ENCODE measurements at regions not wholly inside any gene's neighbourhood (a gene's known extent, or its start where the extent isn't known, plus 50 kb on each side); places are given as distances from the start of the nearest gene placed in this dataset.

DNA sequence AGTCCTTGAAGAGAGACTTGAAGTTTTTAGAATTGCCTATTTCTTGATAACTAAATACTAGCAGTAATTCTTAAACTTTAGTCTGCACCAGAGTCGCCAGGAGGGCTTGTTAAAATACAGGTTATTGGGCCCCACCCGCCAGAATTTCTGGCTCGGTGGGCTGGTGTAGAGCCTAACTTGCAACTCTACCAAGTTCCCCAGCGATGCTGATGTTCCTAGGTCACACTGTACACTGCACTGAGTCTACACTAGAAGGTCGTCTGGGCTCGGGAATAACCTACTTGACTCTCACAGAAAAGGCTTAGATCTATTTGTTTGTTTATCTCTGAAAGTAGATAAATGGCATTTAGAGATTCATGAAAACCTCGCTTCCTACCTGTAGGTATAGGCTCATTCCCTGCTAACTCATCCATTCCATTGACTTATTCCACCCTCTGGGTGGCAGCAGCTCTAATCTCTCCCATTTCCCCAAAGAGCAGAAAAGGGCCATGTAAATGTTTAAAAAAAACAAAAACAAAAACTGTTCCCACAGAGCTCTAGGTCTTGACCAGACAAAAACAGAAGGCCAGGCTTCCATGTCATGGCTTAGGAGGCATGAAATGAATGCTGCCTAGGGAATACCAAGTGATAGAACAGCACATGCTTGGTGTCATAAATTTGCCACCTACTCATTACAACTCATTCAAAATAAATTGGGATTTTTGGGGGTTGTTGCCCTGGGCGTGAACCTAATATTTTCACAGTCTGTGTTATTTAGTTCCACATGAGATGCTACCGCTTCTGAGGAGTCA lies 292.1 kb downstream of the ADGB start:
- peaks cover 8% of the 10 kb centered on the region for H3K27me3 Mint-ChIP-seq (ENCODE audit: unreplicated experiment)
- H3K9me3 Mint-ChIP-seq (ENCODE audit: unreplicated experiment): no peaks in the 10 kb centered on the region
- H3K4me3 Mint-ChIP-seq (ENCODE audit: unreplicated experiment): no peak overlapping the region
- no peak for DNase-seq
- TF ChIP-seq, protein P1, sequence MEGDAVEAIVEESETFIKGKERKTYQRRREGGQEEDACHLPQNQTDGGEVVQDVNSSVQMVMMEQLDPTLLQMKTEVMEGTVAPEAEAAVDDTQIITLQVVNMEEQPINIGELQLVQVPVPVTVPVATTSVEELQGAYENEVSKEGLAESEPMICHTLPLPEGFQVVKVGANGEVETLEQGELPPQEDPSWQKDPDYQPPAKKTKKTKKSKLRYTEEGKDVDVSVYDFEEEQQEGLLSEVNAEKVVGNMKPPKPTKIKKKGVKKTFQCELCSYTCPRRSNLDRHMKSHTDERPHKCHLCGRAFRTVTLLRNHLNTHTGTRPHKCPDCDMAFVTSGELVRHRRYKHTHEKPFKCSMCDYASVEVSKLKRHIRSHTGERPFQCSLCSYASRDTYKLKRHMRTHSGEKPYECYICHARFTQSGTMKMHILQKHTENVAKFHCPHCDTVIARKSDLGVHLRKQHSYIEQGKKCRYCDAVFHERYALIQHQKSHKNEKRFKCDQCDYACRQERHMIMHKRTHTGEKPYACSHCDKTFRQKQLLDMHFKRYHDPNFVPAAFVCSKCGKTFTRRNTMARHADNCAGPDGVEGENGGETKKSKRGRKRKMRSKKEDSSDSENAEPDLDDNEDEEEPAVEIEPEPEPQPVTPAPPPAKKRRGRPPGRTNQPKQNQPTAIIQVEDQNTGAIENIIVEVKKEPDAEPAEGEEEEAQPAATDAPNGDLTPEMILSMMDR (IDR thresholded peaks at IDR 0.05; ENCODE audit: partially characterized antibody, unreplicated experiment): no peak
- no peaks in the 10 kb centered on the region for H3K36me3 Mint-ChIP-seq (ENCODE audit: unreplicated experiment)
- H3K4me1 Mint-ChIP-seq (ENCODE audit: low read depth, unreplicated experiment): no peaks in the 10 kb centered on the region
- no peak overlapping the region for H3K27ac Mint-ChIP-seq (ENCODE audit: unreplicated experiment)

DNA sequence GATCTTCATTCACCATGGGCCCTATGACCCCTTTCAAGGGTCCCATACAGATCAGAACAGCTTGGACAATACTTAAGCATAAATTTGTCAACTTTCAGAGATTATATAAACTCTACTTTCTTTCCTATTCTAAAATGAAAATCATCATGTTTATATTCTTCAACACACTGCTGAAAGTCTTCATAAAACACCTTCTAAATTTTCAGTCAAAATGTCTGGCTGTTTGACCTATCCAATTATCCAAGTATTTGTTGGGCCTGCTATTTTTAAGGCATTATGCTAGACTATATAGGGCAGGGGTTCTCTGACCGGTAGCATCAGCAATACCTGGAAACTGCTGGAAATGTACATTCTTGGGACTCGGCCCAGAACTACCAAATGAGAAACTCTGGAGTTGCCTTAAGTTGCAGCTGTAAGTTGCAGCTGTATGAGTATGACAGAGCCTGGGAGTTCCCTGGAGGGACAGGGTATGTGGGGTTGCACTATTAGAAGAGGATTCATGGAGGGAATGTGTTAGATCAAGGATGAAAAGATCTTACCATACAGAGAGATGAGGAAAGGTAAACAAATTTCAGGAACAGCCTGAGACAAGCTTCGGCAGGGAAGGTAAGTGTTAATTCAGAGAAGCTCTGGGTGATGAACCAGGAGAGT lies 293.0 kb downstream of the ADGB start:
- peaks cover 8% of the 10 kb centered on the region for H3K27me3 Mint-ChIP-seq (ENCODE audit: unreplicated experiment)
- DNase-seq: no peak
- H3K9me3 Mint-ChIP-seq (ENCODE audit: unreplicated experiment): no peaks in the 10 kb centered on the region
- H3K4me3 Mint-ChIP-seq (ENCODE audit: unreplicated experiment): no peak overlapping the region
- H3K27ac Mint-ChIP-seq (ENCODE audit: unreplicated experiment): no peak overlapping the region
- TF ChIP-seq, protein P1 (IDR thresholded peaks at IDR 0.05; ENCODE audit: partially characterized antibody, unreplicated experiment): no peak
- no peaks in the 10 kb centered on the region for H3K36me3 Mint-ChIP-seq (ENCODE audit: unreplicated experiment)
- H3K4me1 Mint-ChIP-seq (ENCODE audit: low read depth, unreplicated experiment): no peaks in the 10 kb centered on the region

DNA sequence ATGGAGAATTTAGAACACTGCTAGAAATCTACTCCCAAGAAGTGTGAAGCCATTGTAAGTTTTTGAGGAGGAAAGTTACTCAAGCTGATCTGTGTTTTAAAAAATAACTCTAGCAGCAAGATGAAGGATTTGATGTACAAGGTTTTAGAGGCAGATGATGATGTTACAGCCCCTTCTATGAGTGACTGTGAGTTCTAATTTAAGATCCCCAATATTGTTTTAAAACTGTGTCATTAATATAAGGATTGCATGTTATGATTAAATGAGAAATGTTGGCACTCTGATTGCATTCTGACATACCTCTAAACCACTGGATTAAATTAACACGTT lies 293.5 kb downstream of the ADGB start:
- Mint-ChIP-seq H3K27ac (ENCODE audit: unreplicated experiment) (no peak overlapping the region), H3K27me3 (ENCODE audit: unreplicated experiment) (peaks cover 8% of the 10 kb centered on the region), H3K4me1 (ENCODE audit: low read depth, unreplicated experiment) (no peaks in the 10 kb centered on the region)

DNA sequence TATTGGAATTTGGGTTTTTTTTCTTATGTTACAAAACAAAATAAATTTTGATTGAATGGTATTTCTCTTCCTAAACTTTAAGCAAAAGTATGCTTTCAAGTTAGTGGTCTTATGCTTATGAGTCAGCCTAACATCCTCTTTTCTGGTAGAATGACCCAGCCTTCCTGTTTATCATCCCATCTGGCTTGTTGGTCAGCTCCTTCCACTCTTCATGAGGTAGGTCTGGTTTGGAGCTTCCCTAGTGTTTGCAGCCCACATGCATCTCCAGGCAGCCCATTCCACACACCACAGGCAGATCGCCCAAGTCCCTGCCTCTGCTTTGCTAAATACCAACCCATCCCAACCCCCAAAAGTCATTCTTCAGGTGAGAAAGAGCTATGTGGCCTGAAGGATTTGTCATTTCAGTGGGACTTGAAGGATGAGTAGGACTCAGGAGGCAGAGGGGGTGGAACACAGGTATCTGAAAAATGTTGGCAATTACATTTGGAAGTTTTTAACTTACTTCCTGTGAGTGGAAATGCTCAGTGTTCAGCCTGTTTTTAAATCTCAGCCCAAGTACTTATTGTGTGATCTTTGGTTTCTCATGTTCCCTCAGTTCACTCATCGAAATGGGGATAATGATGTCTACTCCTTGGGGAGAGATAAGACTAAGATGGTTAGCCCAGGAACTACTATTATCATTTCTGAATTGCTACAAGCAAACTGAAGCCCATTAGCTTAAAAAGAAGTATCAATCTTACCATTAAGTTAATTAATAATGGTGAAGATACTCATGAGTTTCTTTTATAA lies 294.0 kb downstream of the ADGB start:
- no peak overlapping the region for H3K27ac Mint-ChIP-seq (ENCODE audit: unreplicated experiment)
- DNase-seq: no peak
- TF ChIP-seq, protein P1 (IDR thresholded peaks at IDR 0.05; ENCODE audit: partially characterized antibody, unreplicated experiment): no peak
- no peaks in the 10 kb centered on the region for H3K36me3 Mint-ChIP-seq (ENCODE audit: unreplicated experiment)
- H3K4me1 Mint-ChIP-seq (ENCODE audit: low read depth, unreplicated experiment): no peaks in the 10 kb centered on the region
- H3K9me3 Mint-ChIP-seq (ENCODE audit: unreplicated experiment): no peaks in the 10 kb centered on the region
- H3K4me3 Mint-ChIP-seq (ENCODE audit: unreplicated experiment): no peak overlapping the region
- H3K27me3 Mint-ChIP-seq (ENCODE audit: unreplicated experiment): peaks cover 8% of the 10 kb centered on the region

More for the DNA sequence above, 293.5 kb downstream of the ADGB start:
- Mint-ChIP-seq H3K4me3 (ENCODE audit: unreplicated experiment) (no peak overlapping the region), H3K36me3 (ENCODE audit: unreplicated experiment) (no peaks in the 10 kb centered on the region), H3K9me3 (ENCODE audit: unreplicated experiment) (no peaks in the 10 kb centered on the region)
- TF ChIP-seq, protein P1 (IDR thresholded peaks at IDR 0.05; ENCODE audit: partially characterized antibody, unreplicated experiment): no peak
- DNase-seq: no peak
